WERI-Rb-1 (cell line): ENCODE measurements at regions not wholly inside any gene's neighbourhood (a gene's known extent, or its start where the extent isn't known, plus 50 kb on each side); places are given as distances from the start of the nearest gene placed in this dataset.
"Not testable (repeated sequence)": the region's sequence is repeated elsewhere in the genome, so short reads cannot be mapped to it uniquely, and the experiment has no call there.

Source experiments
- DNase-seq: peaks from one replicate; pipeline ENCODE4 v3.0.0-alpha.2; 2020
- H3K27ac ChIP-seq: fragments of 250-450 bp; sonication (Bioruptor Pico); 2 replicates; pipeline ENCODE4 v1.5.1; 2020; ENCODE audit warnings: mild to moderate bottlenecking, moderate library complexity
- H3K27me3 ChIP-seq: fragments of 250-450 bp; sonication (Bioruptor Pico); 2 replicates; pipeline ENCODE4 v1.5.1; 2021; ENCODE audit warnings: mild to moderate bottlenecking, low read depth, moderate library complexity; ENCODE audit not compliant: insufficient read depth, severe bottlenecking
- H3K36me3 ChIP-seq: fragments of 250-450 bp; sonication (Bioruptor Pico); 2 replicates; pipeline ENCODE4 v1.5.1; 2020; ENCODE audit warnings: mild to moderate bottlenecking, moderate library complexity
- H3K4me3 ChIP-seq: 2 replicates; pipeline ENCODE4 v1.5.1; 2011; ENCODE audit warnings: low read depth, mild to moderate bottlenecking, control low read depth, low read length
- H3K9me3 ChIP-seq: fragments of 250-450 bp; sonication (Bioruptor Pico); 2 replicates; pipeline ENCODE4 v1.5.1; 2021; ENCODE audit warnings: mild to moderate bottlenecking, moderate library complexity; ENCODE audit not compliant: severe bottlenecking
- CTCF ChIP-seq: IDR thresholded peaks from 2 replicates; pipeline ENCODE4 v1.5.1; 2011; ENCODE audit warnings: low read depth, mild to moderate bottlenecking, control low read depth, inconsistent platforms, low read length

GRCh38 chr12:46660276-46660675 is 165.5 kb downstream of the SLC38A4 start:
- no peaks in the 10 kb centered on the region for H3K9me3 ChIP-seq
- TF ChIP-seq CTCF: no peak
- H3K36me3 ChIP-seq: no peaks in the 10 kb centered on the region
- H3K4me3 ChIP-seq: no peak overlapping the region
- DNase-seq: no peak
- no peaks in the 10 kb centered on the region for H3K27me3 ChIP-seq
- H3K27ac ChIP-seq: no peak overlapping the region

GRCh38 chr12:46659824-46660223 is 166.0 kb downstream of the SLC38A4 start:
- TF ChIP-seq CTCF: no peak
- Histone ChIP-seq H3K27me3 (no peaks in the 10 kb centered on the region), H3K27ac (no peak overlapping the region), H3K36me3 (no peaks in the 10 kb centered on the region), H3K9me3 (no peaks in the 10 kb centered on the region), H3K4me3 (no peak overlapping the region)
- no peak for DNase-seq

GRCh38 chr12:46659032-46659650 is 166.7 kb downstream of the SLC38A4 start:
- no peaks in the 10 kb centered on the region for H3K27me3 ChIP-seq
- DNase-seq: no peak
- H3K4me3 ChIP-seq: no peak overlapping the region
- no peaks in the 10 kb centered on the region for H3K9me3 ChIP-seq
- no peaks in the 10 kb centered on the region for H3K36me3 ChIP-seq
- TF ChIP-seq CTCF: no peak
- H3K27ac ChIP-seq: no peak overlapping the region

GRCh38 chr12:46657453-46658411 is 168.1 kb downstream of the SLC38A4 start:
- H3K4me3 ChIP-seq: no peak overlapping the region
- H3K36me3 ChIP-seq: no peaks in the 10 kb centered on the region
- H3K9me3 ChIP-seq: no peaks in the 10 kb centered on the region
- H3K27me3 ChIP-seq: no peaks in the 10 kb centered on the region
- no peak overlapping the region for H3K27ac ChIP-seq
- no peak for TF ChIP-seq CTCF
- no peak for DNase-seq

- H3K27ac ChIP-seq, H3K4me3 ChIP-seq, DNase-seq, H3K27me3 ChIP-seq, H3K9me3 ChIP-seq, H3K36me3 ChIP-seq: not testable (repeated sequence)
Measured at GRCh38 chr12:46655984-46656383, 169.8 kb downstream of the SLC38A4 start.

- Histone ChIP-seq H3K9me3 (no peaks in the 10 kb centered on the region), H3K4me3 (no peak overlapping the region), H3K27me3 (no peaks in the 10 kb centered on the region), H3K36me3 (no peaks in the 10 kb centered on the region), H3K27ac (no peak overlapping the region)
- no peak for TF ChIP-seq CTCF
- no peak for DNase-seq
Measured at GRCh38 chr12:46653311-46653710, 172.5 kb downstream of the SLC38A4 start.
